ENCODE measurements at regions not wholly inside any gene's neighbourhood (a gene's known extent, or its start where the extent isn't known, plus 50 kb on each side); places are given as distances from the start of the nearest gene placed in this dataset.

- Histone ChIP-seq H3K4me1 (peaks cover 4% of the 10 kb centered on the region; the same call in 1 of the 2 replicates), H3K4me3 (no peak overlapping the region), H3K27me3 (no peaks in the 10 kb centered on the region), H3K27ac (no peak overlapping the region), H3K9me3 (replicated peaks) (no peaks in the 10 kb centered on the region), H3K36me3 (no peaks in the 10 kb centered on the region)
- no peak for DNase-seq
Measured at GRCh38 chr13:72657379-72657778, 70.0 kb downstream of the MZT1 start.

- Histone ChIP-seq H3K9me3 (replicated peaks) (no peaks in the 10 kb centered on the region), H3K27me3 (no peaks in the 10 kb centered on the region), H3K4me3 (no peak overlapping the region), H3K36me3 (no peaks in the 10 kb centered on the region), H3K4me1 (peaks cover 4% of the 10 kb centered on the region; the same call in 1 of the 2 replicates), H3K27ac (no peak overlapping the region)
- DNase-seq = no peak
Measured at GRCh38 chr13:72656357-72656756, 71.1 kb downstream of the MZT1 start.

- H3K27ac ChIP-seq = no peak overlapping the region
- no peaks in the 10 kb centered on the region for H3K9me3 ChIP-seq (replicated peaks)
- no peaks in the 10 kb centered on the region for H3K36me3 ChIP-seq
- H3K4me1 ChIP-seq = peaks cover 4% of the 10 kb centered on the region; the same call in 1 of the 2 replicates
- H3K4me3 ChIP-seq = no peak overlapping the region
- DNase-seq = peak in 1 of 2 experiments; percentile 14
- H3K27me3 ChIP-seq = no peaks in the 10 kb centered on the region
Measured at GRCh38 chr13:72653506-72653905, 73.9 kb downstream of the MZT1 start.

GRCh38 chr13:72652681-72653080, 74.7 kb downstream of the MZT1 start:
- no peaks in the 10 kb centered on the region for H3K27me3 ChIP-seq

GRCh38 chr13:72651144-72651543, 76.3 kb downstream of the MZT1 start:
- H3K27ac ChIP-seq = no peak overlapping the region
- peaks cover 4% of the 10 kb centered on the region; the same call in 1 of the 2 replicates for H3K4me1 ChIP-seq
- H3K9me3 ChIP-seq (replicated peaks) = no peaks in the 10 kb centered on the region
- H3K27me3 ChIP-seq = no peaks in the 10 kb centered on the region
- no peak overlapping the region for H3K4me3 ChIP-seq
- no peaks in the 10 kb centered on the region for H3K36me3 ChIP-seq
- DNase-seq = peak in 1 of 2 experiments; percentile 14

More at GRCh38 chr13:72652681-72653080, 74.7 kb downstream of the MZT1 start:
- no peaks in the 10 kb centered on the region for H3K36me3 ChIP-seq
- H3K27ac ChIP-seq = no peak overlapping the region
- peaks cover 4% of the 10 kb centered on the region; the same call in 1 of the 2 replicates for H3K4me1 ChIP-seq
- no peak for DNase-seq
- no peaks in the 10 kb centered on the region for H3K9me3 ChIP-seq (replicated peaks)
- H3K4me3 ChIP-seq = no peak overlapping the region

GRCh38 chr13:72650051-72650700, 77.3 kb downstream of the MZT1 start:
- H3K27ac ChIP-seq = no peak overlapping the region
- H3K9me3 ChIP-seq (replicated peaks) = no peaks in the 10 kb centered on the region
- no peaks in the 10 kb centered on the region for H3K36me3 ChIP-seq
- no peak for DNase-seq
- H3K4me3 ChIP-seq = no peak overlapping the region
- no peaks in the 10 kb centered on the region for H3K27me3 ChIP-seq
- H3K4me1 ChIP-seq = peaks cover 4% of the 10 kb centered on the region; the same call in 1 of the 2 replicates

GRCh38 chr13:72648513-72649065, 78.8 kb downstream of the MZT1 start:
- Histone ChIP-seq H3K4me3 (no peak overlapping the region), H3K27ac (no peak overlapping the region), H3K9me3 (replicated peaks) (no peaks in the 10 kb centered on the region), H3K27me3 (no peaks in the 10 kb centered on the region), H3K36me3 (no peaks in the 10 kb centered on the region), H3K4me1 (no peaks in the 10 kb centered on the region; the same call in 1 of the 2 replicates)
- DNase-seq = no peak

GRCh38 chr13:72647422-72647821, 80.0 kb downstream of the MZT1 start:
- no peaks in the 10 kb centered on the region for H3K9me3 ChIP-seq (replicated peaks)
- H3K4me3 ChIP-seq = no peak overlapping the region
- no peak overlapping the region for H3K27ac ChIP-seq
- H3K4me1 ChIP-seq = no peaks in the 10 kb centered on the region
- H3K36me3 ChIP-seq = no peaks in the 10 kb centered on the region
- no peak for DNase-seq
- no peaks in the 10 kb centered on the region for H3K27me3 ChIP-seq

- Histone ChIP-seq H3K36me3 (no peaks in the 10 kb centered on the region), H3K4me3 (no peak overlapping the region), H3K9me3 (replicated peaks) (no peaks in the 10 kb centered on the region), H3K27me3 (no peaks in the 10 kb centered on the region), H3K4me1 (no peaks in the 10 kb centered on the region), H3K27ac (no peak overlapping the region)
- no peak for DNase-seq
Measured at GRCh38 chr13:72645521-72645920, 81.9 kb downstream of the MZT1 start.

GRCh38 chr13:72643311-72643989, 84.0 kb downstream of the MZT1 start:
- Histone ChIP-seq H3K4me1 (no peaks in the 10 kb centered on the region), H3K27ac (no peak overlapping the region), H3K36me3 (no peaks in the 10 kb centered on the region), H3K9me3 (replicated peaks) (no peaks in the 10 kb centered on the region), H3K27me3 (no peaks in the 10 kb centered on the region), H3K4me3 (no peak overlapping the region)
- DNase-seq = peak; percentile 50 to 63

- Histone ChIP-seq H3K36me3 (no peaks in the 10 kb centered on the region), H3K27me3 (no peaks in the 10 kb centered on the region), H3K4me3 (no peak overlapping the region), H3K9me3 (replicated peaks) (no peaks in the 10 kb centered on the region), H3K27ac (no peak overlapping the region), H3K4me1 (no peaks in the 10 kb centered on the region)
- no peak for DNase-seq
Measured at GRCh38 chr13:72639377-72639776, 88.1 kb downstream of the MZT1 start.

- no peak for DNase-seq
- Histone ChIP-seq H3K4me3 (no peak overlapping the region), H3K9me3 (replicated peaks) (no peaks in the 10 kb centered on the region), H3K27ac (no peak overlapping the region), H3K27me3 (no peaks in the 10 kb centered on the region), H3K36me3 (no peaks in the 10 kb centered on the region), H3K4me1 (no peaks in the 10 kb centered on the region)
Measured at GRCh38 chr13:72638059-72638815, 89.2 kb downstream of the MZT1 start.

- Histone ChIP-seq H3K27me3 (no peaks in the 10 kb centered on the region), H3K4me1 (no peaks in the 10 kb centered on the region), H3K27ac (no peak overlapping the region), H3K9me3 (replicated peaks) (no peaks in the 10 kb centered on the region), H3K36me3 (no peaks in the 10 kb centered on the region), H3K4me3 (no peak overlapping the region)
- DNase-seq = no peak
Measured at GRCh38 chr13:72637561-72637960, 89.9 kb downstream of the MZT1 start.

GRCh38 chr13:72634859-72635258, 92.6 kb downstream of the MZT1 start:
- no peak for DNase-seq
- no peak overlapping the region for H3K27ac ChIP-seq
- no peaks in the 10 kb centered on the region for H3K9me3 ChIP-seq (replicated peaks)
- no peaks in the 10 kb centered on the region for H3K36me3 ChIP-seq
- H3K4me1 ChIP-seq = no peaks in the 10 kb centered on the region
- H3K27me3 ChIP-seq = no peaks in the 10 kb centered on the region
- no peak overlapping the region for H3K4me3 ChIP-seq

GRCh38 chr13:72622546-72622945, 104.9 kb downstream of the MZT1 start:
- H3K4me3 ChIP-seq = no peak overlapping the region
- H3K27ac ChIP-seq = no peak overlapping the region
- H3K4me1 ChIP-seq = no peaks in the 10 kb centered on the region
- H3K36me3 ChIP-seq = no peaks in the 10 kb centered on the region
- DNase-seq = no peak
- H3K9me3 ChIP-seq (replicated peaks) = no peaks in the 10 kb centered on the region
- H3K27me3 ChIP-seq = no peaks in the 10 kb centered on the region
